ENCODE measurements at regions not wholly inside any gene's neighbourhood (a gene's known extent, or its start where the extent isn't known, plus 50 kb on each side); places are given as distances from the start of the nearest gene placed in this dataset.

GRCh38 chr4:182179105-182179504 is 64.1 kb upstream of the TENM3 start:
- no peaks in the 10 kb centered on the region for H3K36me3 Mint-ChIP-seq (ENCODE audit: low read depth, unreplicated experiment)
- H3K4me1 Mint-ChIP-seq (ENCODE audit: unreplicated experiment) = peaks cover 2% of the 10 kb centered on the region
- H3K9me3 Mint-ChIP-seq (ENCODE audit: unreplicated experiment) = no peaks in the 10 kb centered on the region
- no peaks in the 10 kb centered on the region for H3K27me3 Mint-ChIP-seq (ENCODE audit: unreplicated experiment)
- DNase-seq (ENCODE audit: low spot score) = no peak
- TF ChIP-seq CTCF (IDR thresholded peaks at IDR 0.05; ENCODE audit: unreplicated experiment) = no peak
- H3K4me3 Mint-ChIP-seq (ENCODE audit: unreplicated experiment) = no peak overlapping the region
- H3K27ac Mint-ChIP-seq (ENCODE audit: unreplicated experiment) = no peak overlapping the region

DNA sequence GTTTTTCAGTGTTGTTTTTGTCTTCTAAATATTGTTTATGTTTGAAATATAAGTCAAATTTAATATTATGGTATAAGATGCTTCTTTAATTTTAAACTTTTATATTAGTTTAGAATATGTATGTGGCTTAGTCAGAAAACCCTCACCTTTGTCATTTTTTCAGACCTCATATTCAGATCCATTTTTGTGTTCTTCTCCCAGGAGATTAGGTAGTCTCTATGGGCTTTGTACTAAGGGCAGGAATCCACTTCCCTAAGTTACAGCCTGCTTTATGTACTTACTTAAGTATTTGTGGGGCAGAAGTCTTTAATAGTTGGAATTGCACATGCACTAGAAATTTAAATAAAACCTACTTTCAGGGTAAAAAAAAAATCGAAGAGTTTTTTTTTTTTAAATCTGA is 63.5 kb upstream of the TENM3 start:
- peaks cover 2% of the 10 kb centered on the region for H3K4me1 Mint-ChIP-seq (ENCODE audit: unreplicated experiment)
- no peak for DNase-seq (ENCODE audit: low spot score)
- H3K36me3 Mint-ChIP-seq (ENCODE audit: low read depth, unreplicated experiment) = no peaks in the 10 kb centered on the region
- no peak for TF ChIP-seq CTCF (IDR thresholded peaks at IDR 0.05; ENCODE audit: unreplicated experiment)
- H3K27me3 Mint-ChIP-seq (ENCODE audit: unreplicated experiment) = no peaks in the 10 kb centered on the region
- H3K27ac Mint-ChIP-seq (ENCODE audit: unreplicated experiment) = no peak overlapping the region
- no peak overlapping the region for H3K4me3 Mint-ChIP-seq (ENCODE audit: unreplicated experiment)
- H3K9me3 Mint-ChIP-seq (ENCODE audit: unreplicated experiment) = no peaks in the 10 kb centered on the region

DNA sequence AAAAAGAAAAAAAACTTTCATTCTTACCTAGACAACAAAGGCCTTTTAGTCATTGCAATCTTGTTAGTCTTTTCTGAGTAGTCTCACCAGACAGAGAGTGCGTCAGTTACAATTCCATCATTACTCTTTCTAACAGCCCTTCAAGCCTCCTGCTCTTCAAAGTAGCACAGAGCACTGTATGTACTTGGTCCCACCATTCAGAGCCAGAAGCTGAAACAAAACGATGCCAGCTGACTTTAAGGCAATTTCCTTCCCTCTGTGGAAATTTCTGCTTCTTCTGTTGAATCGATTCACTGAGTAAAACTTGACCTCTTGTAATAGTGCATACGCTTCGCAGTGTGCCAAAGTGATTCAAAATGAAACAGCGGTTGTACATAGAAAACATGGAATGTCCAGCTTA is 57.7 kb upstream of the TENM3 start:
- no peak for DNase-seq (ENCODE audit: low spot score)
- no peaks in the 10 kb centered on the region for H3K27me3 Mint-ChIP-seq (ENCODE audit: unreplicated experiment)
- H3K27ac Mint-ChIP-seq (ENCODE audit: unreplicated experiment) = no peak overlapping the region
- no peaks in the 10 kb centered on the region for H3K36me3 Mint-ChIP-seq (ENCODE audit: low read depth, unreplicated experiment)
- TF ChIP-seq CTCF (IDR thresholded peaks at IDR 0.05; ENCODE audit: unreplicated experiment) = no peak
- H3K4me3 Mint-ChIP-seq (ENCODE audit: unreplicated experiment) = no peak overlapping the region
- H3K4me1 Mint-ChIP-seq (ENCODE audit: unreplicated experiment) = peaks cover 2% of the 10 kb centered on the region
- H3K9me3 Mint-ChIP-seq (ENCODE audit: unreplicated experiment) = no peaks in the 10 kb centered on the region

DNA sequence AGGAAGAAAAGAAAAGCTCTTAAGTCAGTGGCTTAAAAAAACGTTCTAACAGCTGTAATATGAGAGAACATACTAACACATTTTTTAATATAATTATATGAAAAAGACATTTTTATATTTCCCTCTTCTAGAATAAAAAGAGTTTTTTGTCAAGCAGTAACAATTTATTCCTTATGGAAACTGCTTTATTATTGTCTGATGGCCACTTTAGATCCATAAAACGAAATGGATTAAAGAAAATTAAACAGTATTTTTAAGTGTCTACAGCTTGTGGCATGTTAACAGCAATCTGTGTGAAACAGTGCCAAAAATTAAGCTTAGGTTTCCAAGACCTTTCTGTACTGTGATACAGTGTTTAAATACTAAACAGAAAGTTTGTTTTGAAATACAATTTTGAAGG is 55.5 kb upstream of the TENM3 start:
- no peaks in the 10 kb centered on the region for H3K36me3 Mint-ChIP-seq (ENCODE audit: low read depth, unreplicated experiment)
- no peaks in the 10 kb centered on the region for H3K9me3 Mint-ChIP-seq (ENCODE audit: unreplicated experiment)

DNA sequence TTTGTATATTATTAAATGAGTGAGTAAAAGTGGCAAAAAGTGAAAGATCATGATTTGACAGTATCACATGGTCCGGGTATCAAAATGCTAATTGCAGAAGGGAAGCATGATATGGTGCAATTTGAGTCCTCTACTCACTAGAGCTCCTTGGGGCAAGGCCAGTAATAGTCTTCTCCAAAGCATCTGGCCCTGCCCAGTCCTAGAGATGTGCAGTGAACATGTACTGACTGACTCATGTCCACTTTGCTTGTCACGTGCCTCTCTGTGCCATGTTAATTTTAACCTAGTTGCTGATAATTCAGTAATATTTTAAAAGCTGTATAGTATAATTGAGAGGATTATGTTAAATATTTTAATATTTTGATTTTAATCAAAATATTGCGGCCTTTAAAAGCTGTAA is 54.6 kb upstream of the TENM3 start:
- H3K27me3 Mint-ChIP-seq (ENCODE audit: unreplicated experiment) = no peaks in the 10 kb centered on the region
- H3K9me3 Mint-ChIP-seq (ENCODE audit: unreplicated experiment) = no peaks in the 10 kb centered on the region
- no peak for TF ChIP-seq CTCF (IDR thresholded peaks at IDR 0.05; ENCODE audit: unreplicated experiment)
- DNase-seq (ENCODE audit: low spot score) = no peak
- H3K4me1 Mint-ChIP-seq (ENCODE audit: unreplicated experiment) = no peaks in the 10 kb centered on the region
- no peak overlapping the region for H3K27ac Mint-ChIP-seq (ENCODE audit: unreplicated experiment)
- no peaks in the 10 kb centered on the region for H3K36me3 Mint-ChIP-seq (ENCODE audit: low read depth, unreplicated experiment)
- H3K4me3 Mint-ChIP-seq (ENCODE audit: unreplicated experiment) = no peak overlapping the region

More for the DNA sequence above, 55.5 kb upstream of the TENM3 start:
- Mint-ChIP-seq H3K27ac (ENCODE audit: unreplicated experiment) (no peak overlapping the region), H3K4me1 (ENCODE audit: unreplicated experiment) (no peaks in the 10 kb centered on the region), H3K27me3 (ENCODE audit: unreplicated experiment) (no peaks in the 10 kb centered on the region), H3K4me3 (ENCODE audit: unreplicated experiment) (no peak overlapping the region)
- TF ChIP-seq CTCF (IDR thresholded peaks at IDR 0.05; ENCODE audit: unreplicated experiment) = no peak
- DNase-seq (ENCODE audit: low spot score) = no peak

Measured in endothelial cell (in vitro differentiated cells).